Stomach smooth muscle (tissue), 2 donors: ENCODE measurements at regions not wholly inside any gene's neighbourhood (a gene's known extent, or its start where the extent isn't known, plus 50 kb on each side); places are given as distances from the start of the nearest gene placed in this dataset.

ENCODE experiments used
- H3K27ac ChIP-seq: one replicate; pipeline ENCODE4 v1.7.0; 2013; ENCODE audit warnings: mild to moderate bottlenecking, low read length, inconsistent platforms
- H3K27me3 ChIP-seq, 2 donors: one replicate each; pipeline ENCODE4 v1.7.0; 2013; ENCODE audit warnings: low read length in 2 of 2; ENCODE audit not compliant: insufficient read depth in 2 of 2, control insufficient read depth in 1 of 2
- H3K36me3 ChIP-seq, 2 donors: one replicate each; pipeline ENCODE4 v1.7.0; 2013; ENCODE audit warnings: low read length in 2 of 2; ENCODE audit not compliant: control insufficient read depth in 2 of 2, insufficient read depth in 2 of 2
- H3K4me1 ChIP-seq: one replicate; pipeline ENCODE4 v1.7.0; 2013; ENCODE audit warnings: low read length; ENCODE audit not compliant: control insufficient read depth, insufficient read depth
- H3K4me3 ChIP-seq, 2 donors: one replicate each; pipeline ENCODE4 v1.7.0; 2013; ENCODE audit warnings: low read length in 2 of 2
- H3K9ac ChIP-seq, 2 donors: one replicate each; pipeline ENCODE4 v1.7.0; 2013; ENCODE audit warnings: low read length in 2 of 2, mild to moderate bottlenecking in 1 of 2
- H3K9me3 ChIP-seq, 2 donors: one replicate each; pipeline ENCODE4 v1.7.0; 2013; ENCODE audit warnings: low read length in 2 of 2; ENCODE audit not compliant: control insufficient read depth in 2 of 2
- donor health status: healthy.
- donor health status: Pancreatic carcinoma.

DNA sequence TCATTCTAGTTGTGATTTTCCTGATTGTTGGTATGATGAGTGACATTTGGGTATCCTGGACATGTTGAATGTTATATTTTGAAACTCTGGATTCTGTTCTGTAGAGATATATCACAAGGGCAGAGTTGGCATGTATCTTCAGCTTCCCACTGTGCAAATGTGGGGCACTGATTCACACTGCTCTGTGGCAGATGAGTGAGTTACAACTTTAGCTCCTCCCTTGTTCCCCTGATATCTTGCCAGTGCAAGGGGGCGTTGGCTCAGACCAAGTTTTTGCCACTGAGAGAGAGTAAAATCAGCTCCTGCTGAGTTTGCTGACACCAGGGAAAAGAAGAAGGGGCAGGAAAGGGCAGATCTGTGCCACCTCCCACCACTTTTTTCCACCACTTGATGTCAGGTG, 199.6 kb upstream of the MMADHC start:
- H3K9ac ChIP-seq, result no peak overlapping the region
- H3K4me1 ChIP-seq, result no peaks in the 10 kb centered on the region
- H3K27ac ChIP-seq, result no peak overlapping the region
- H3K36me3 ChIP-seq, result no peaks in the 10 kb centered on the region
- H3K4me3 ChIP-seq, result no peak overlapping the region
- no peaks in the 10 kb centered on the region for H3K9me3 ChIP-seq
- no peaks in the 10 kb centered on the region for H3K27me3 ChIP-seq

DNA sequence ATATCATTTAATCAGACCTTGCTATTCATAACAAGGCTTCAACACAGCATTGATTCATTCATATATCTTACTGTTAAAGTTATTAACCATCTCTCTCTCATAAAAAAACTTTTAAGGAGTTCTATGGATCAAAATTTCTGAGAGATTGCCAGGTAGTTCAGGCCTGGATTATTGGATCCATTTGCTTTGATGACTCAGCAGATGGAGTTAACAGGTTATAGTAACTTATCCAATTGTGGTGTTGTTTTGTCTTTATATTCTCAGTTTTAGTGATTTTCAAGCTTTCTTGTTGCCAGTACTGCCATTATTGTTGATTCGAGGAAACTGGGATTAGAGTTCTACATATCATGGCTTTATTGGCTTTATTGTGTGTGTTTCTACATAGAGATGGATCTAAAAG, 195.7 kb upstream of the MMADHC start:
- H3K4me3 ChIP-seq, result no peak overlapping the region
- H3K9me3 ChIP-seq, result no peaks in the 10 kb centered on the region
- no peak overlapping the region for H3K9ac ChIP-seq
- no peaks in the 10 kb centered on the region for H3K4me1 ChIP-seq
- no peak overlapping the region for H3K27ac ChIP-seq
- H3K36me3 ChIP-seq, result no peaks in the 10 kb centered on the region
- H3K27me3 ChIP-seq, result no peaks in the 10 kb centered on the region

DNA sequence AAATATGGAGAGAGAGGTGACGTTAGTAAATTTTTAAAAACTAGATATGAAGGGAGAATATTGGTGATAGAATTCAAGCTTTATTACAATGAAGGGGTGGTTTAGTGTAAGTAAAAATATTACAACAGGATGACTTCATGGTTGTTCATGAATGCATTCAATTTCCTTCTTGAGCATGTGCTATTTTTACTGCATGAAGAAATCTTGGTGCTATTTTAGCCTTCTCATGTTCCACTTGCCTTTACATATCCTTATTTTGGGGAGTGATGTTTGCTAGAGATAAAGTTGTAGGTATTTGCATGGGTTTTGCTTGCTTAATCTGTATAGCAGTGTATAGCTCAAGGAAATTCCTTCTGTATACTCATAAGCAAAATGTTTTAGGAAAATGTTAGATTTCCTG, 195.0 kb upstream of the MMADHC start:
- no peaks in the 10 kb centered on the region for H3K27me3 ChIP-seq
- no peak overlapping the region for H3K27ac ChIP-seq
- H3K4me3 ChIP-seq, result no peak overlapping the region
- H3K9ac ChIP-seq, result no peak overlapping the region
- no peaks in the 10 kb centered on the region for H3K4me1 ChIP-seq
- no peaks in the 10 kb centered on the region for H3K36me3 ChIP-seq
- H3K9me3 ChIP-seq, result no peaks in the 10 kb centered on the region

DNA sequence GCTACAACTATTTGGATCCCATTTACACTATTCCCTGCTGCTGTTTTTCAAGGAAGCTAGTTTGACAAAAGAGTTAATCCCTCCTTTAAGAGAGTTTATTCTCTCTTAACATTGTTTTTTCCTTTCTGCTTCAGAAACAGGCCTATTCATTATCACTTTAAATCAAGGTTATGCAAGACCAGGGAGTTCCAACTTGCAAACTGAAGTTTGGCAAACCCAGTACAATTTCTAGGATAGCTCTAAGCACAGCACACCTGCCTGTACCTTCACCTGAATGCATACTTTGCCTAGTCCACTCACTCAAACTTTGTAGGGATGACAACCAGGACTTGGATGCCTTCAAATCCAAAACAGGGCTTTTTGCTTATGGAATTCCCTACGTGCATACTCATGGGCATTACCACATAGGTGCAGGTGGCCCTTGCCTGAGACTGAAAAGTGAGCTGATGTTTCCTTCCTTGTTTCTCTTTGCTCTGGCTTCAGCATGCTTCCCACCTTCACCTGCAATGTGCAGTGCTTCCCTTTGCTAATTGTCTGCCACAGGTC, 193.8 kb upstream of the MMADHC start:
- H3K9ac ChIP-seq, result no peak overlapping the region
- H3K4me1 ChIP-seq, result no peaks in the 10 kb centered on the region
- H3K36me3 ChIP-seq, result no peaks in the 10 kb centered on the region
- H3K4me3 ChIP-seq, result no peak overlapping the region
- no peak overlapping the region for H3K27ac ChIP-seq
- H3K27me3 ChIP-seq, result no peaks in the 10 kb centered on the region
- no peaks in the 10 kb centered on the region for H3K9me3 ChIP-seq

DNA sequence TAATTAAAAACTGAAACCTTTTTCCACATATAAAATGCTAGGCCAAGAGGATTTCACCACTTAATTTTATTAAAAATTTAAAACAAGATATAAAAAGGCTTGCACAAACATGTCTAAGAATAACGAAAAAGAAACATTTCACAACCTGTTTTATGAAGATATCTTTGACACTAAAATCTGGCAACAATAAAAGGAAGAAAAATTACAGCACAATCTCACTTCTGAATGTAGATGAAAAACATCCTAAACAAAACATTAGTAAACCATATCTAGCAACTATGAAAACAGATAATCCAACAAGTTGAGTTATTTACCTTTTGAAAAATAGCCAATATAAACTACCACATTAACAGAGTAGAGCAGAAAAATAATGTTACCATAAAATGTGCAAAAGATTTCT, 185.4 kb upstream of the MMADHC start:
- Histone ChIP-seq H3K4me3 (no peak overlapping the region), H3K4me1 (peaks cover 2% of the 10 kb centered on the region), H3K27ac (no peak overlapping the region), H3K9me3 (no peaks in the 10 kb centered on the region), H3K9ac (no peak overlapping the region), H3K36me3 (no peaks in the 10 kb centered on the region), H3K27me3 (no peaks in the 10 kb centered on the region)

DNA sequence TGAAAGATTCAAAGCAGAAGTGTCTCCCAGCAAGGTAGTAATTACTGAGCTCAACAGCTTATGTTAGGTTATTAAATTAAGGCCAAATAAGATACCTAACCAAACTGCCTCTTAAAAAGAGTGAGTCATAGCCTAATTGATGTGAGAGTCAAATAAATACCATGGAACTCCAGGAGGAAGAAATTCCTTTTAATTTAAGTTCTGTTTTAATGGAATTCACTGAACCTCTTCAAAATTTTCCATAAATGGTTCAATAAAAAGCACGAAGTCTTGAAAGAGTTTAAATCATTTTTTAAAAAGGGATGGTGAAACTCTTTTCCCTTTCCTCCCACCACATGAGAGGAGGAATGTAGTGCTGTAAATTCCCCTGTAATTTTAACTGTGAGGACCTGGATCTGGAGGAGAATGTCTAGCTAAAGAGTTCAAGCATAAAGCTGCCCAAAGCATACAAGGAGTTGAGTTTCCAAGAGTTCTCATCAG, 180.8 kb upstream of the MMADHC start:
- no peak overlapping the region for H3K9ac ChIP-seq
- H3K4me3 ChIP-seq, result no peak overlapping the region
- H3K27ac ChIP-seq, result no peak overlapping the region
- no peaks in the 10 kb centered on the region for H3K9me3 ChIP-seq
- H3K27me3 ChIP-seq, result no peaks in the 10 kb centered on the region
- no peaks in the 10 kb centered on the region for H3K36me3 ChIP-seq
- peaks cover 6% of the 10 kb centered on the region for H3K4me1 ChIP-seq

DNA sequence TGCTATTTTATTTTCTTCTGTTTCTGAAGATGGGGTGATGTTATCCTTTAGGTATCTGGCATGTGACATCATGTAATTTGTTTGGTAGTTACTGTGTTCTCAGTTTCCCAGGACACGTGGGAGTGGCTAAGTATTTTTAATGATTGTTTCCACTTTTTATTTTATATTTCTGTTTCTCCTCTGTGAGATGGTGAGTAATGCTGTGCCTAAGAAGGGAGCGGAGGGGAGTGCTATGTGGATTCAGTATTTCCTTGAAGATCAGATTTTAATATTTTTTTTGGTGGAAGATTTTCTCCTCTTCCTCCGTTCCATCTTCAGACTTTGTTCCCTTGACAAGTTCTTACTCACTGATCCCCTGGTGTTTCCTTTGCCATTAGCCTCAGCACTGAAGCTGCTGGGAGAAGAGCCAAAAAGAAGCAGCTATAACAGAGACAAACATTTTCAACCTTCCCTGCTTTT, 180.0 kb upstream of the MMADHC start:
- Histone ChIP-seq H3K9ac (no peak overlapping the region), H3K36me3 (no peaks in the 10 kb centered on the region), H3K9me3 (no peaks in the 10 kb centered on the region), H3K27ac (no peak overlapping the region), H3K4me1 (peaks cover 6% of the 10 kb centered on the region), H3K4me3 (peak overlapping the region; percentile 30 to 47), H3K27me3 (no peaks in the 10 kb centered on the region)

DNA sequence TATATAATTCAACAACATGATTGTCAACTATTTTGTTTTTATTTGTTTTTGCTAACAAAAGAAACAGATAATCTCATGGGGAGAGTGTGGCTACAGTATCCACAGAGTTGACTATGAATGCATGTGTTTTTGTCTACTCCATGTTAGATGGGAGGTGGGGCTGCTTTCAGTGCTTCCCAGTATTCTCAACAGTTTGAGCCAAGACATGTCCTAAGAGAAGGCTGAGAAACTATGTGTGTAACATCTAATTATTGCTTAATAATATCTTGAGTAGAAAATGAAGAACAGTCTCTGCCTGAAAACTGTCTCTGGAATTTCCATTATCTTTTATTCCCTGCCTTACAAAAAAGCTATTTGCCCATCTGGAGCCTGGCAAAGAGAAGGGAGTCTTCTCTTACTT, 178.8 kb upstream of the MMADHC start:
- no peak overlapping the region for H3K9ac ChIP-seq
- peaks cover 6% of the 10 kb centered on the region for H3K4me1 ChIP-seq
- H3K9me3 ChIP-seq, result no peaks in the 10 kb centered on the region
- no peak overlapping the region for H3K4me3 ChIP-seq
- no peaks in the 10 kb centered on the region for H3K27me3 ChIP-seq
- H3K36me3 ChIP-seq, result no peaks in the 10 kb centered on the region
- no peak overlapping the region for H3K27ac ChIP-seq

DNA sequence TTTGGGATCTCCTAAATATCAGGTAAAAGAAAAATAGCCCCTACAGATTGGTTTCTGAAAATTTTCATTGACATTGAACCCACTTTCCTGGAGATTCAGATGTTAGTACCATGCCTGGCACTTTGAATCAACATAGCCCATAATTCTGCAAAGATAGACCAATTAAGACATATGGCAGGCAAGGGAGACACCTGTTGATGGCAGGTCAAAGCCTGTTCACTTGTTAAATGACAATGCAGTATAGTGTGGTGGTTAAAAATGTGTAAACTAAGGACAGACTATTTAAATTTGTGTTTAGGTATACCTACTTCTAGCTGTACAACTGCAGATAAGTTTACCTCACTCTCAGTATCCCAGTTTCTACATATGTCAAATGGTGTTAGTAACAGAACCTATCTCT, 178.1 kb upstream of the MMADHC start:
- peaks cover 6% of the 10 kb centered on the region for H3K4me1 ChIP-seq
- no peak overlapping the region for H3K9ac ChIP-seq
- no peaks in the 10 kb centered on the region for H3K36me3 ChIP-seq
- H3K27ac ChIP-seq, result no peak overlapping the region
- no peaks in the 10 kb centered on the region for H3K27me3 ChIP-seq
- no peaks in the 10 kb centered on the region for H3K9me3 ChIP-seq
- no peak overlapping the region for H3K4me3 ChIP-seq

DNA sequence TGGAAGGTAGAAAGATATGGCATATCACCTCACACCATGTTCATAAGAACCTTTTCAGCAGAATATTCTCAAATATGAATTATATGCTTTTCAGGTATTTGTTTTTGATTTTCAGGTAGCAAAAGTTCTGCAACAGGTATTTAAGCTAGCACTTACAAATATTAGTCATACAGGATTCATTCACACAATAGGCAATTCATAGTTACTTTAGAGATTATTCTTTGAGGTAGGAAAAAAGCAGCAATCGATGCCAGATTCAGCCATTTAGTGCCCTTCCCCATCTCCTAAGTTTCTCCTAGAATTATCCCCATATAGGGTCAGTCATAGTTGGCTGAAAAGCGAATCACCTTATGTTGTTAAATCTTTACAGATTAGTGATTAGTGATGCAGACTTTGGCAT, 177.4 kb upstream of the MMADHC start:
- no peak overlapping the region for H3K9ac ChIP-seq
- H3K4me3 ChIP-seq, result no peak overlapping the region
- H3K4me1 ChIP-seq, result peaks cover 6% of the 10 kb centered on the region
- H3K27ac ChIP-seq, result no peak overlapping the region
- H3K27me3 ChIP-seq, result no peaks in the 10 kb centered on the region
- H3K36me3 ChIP-seq, result no peaks in the 10 kb centered on the region
- no peaks in the 10 kb centered on the region for H3K9me3 ChIP-seq

DNA sequence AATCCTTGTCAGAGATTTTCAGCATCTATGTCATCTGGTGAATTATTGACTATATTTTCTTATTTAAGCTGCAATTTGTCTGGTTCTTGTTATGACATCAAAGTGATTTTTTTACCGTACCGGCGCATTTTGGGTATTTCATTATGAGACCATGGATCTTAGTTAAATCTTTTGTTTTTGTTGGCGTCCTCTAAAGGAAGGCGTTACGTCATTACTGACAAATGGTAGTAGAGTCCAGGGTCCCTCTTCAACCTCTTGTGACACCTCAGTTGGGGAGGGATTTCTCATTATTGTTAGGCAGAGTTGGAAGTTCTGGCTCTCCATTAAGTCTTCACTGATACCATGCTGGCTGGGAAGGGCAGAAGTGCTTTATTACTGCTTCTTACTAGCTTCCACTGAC, 175.8 kb upstream of the MMADHC start:
- H3K9ac ChIP-seq, result no peak overlapping the region
- H3K4me1 ChIP-seq, result peaks cover 6% of the 10 kb centered on the region
- no peak overlapping the region for H3K27ac ChIP-seq
- H3K9me3 ChIP-seq, result no peaks in the 10 kb centered on the region
- H3K27me3 ChIP-seq, result no peaks in the 10 kb centered on the region
- H3K4me3 ChIP-seq, result no peak overlapping the region
- no peaks in the 10 kb centered on the region for H3K36me3 ChIP-seq
